ENCODE measurements at regions not wholly inside any gene's neighbourhood (a gene's known extent, or its start where the extent isn't known, plus 50 kb on each side); places are given as distances from the start of the nearest gene placed in this dataset.

- TF ChIP-seq MITF (IDR thresholded peaks at IDR 0.05) (no peak), FOS (IDR thresholded peaks at IDR 0.05; ENCODE audit: extremely low read depth, insufficient read length) (no peak), TRIM25 (IDR thresholded peaks at IDR 0.05; ENCODE audit: borderline replicate concordance) (no peak), NCOA2 (IDR thresholded peaks at IDR 0.05; ENCODE audit: partially characterized antibody in 2 of 2) (no peak), SMARCB1 (IDR thresholded peaks at IDR 0.05; ENCODE audit: insufficient read length, low read depth) (no peak), NR1H2 (CRISPR knock-in tag; IDR thresholded peaks at IDR 0.05) (peak; percentile 93), HIVEP1 (CRISPR knock-in tag; IDR thresholded peaks at IDR 0.05) (no peak), MAZ (CRISPR knock-in tag; conservative IDR thresholded peaks at IDR 0.05 in 1 of 2, IDR thresholded peaks at IDR 0.05 in 1 of 2) (no peak), ESRRA (IDR thresholded peaks at IDR 0.05; ENCODE audit: borderline replicate concordance, low read depth) (no peak), TRIM28 (IDR thresholded peaks at IDR 0.05) (no peak), CCNT2 (IDR thresholded peaks at IDR 0.05; ENCODE audit: borderline replicate concordance, extremely low read depth, insufficient read length, low read depth, low read length) (no peak), ZNF75A (CRISPR knock-in tag; IDR thresholded peaks at IDR 0.05) (no peak), ERF (CRISPR knock-in tag; IDR thresholded peaks at IDR 0.05) (no peak), RREB1 (CRISPR knock-in tag; IDR thresholded peaks at IDR 0.05) (0 out of 2 replicates have a peak, but pooled peaks have one; percentile 36), MAFF (IDR thresholded peaks at IDR 0.05; ENCODE audit: low read length) (no peak), ZNF217 (CRISPR knock-in tag; IDR thresholded peaks at IDR 0.05) (no peak), ZNF23 (CRISPR knock-in tag; IDR thresholded peaks at IDR 0.05) (no peak), KAT2B (IDR thresholded peaks at IDR 0.05; ENCODE audit: low read depth, low read length) (no peak)
These were observed 83.2 kb upstream of the CLDN5 start (continued) for GRCh38 chr22:19607192-19608002.
